ENCODE measurements at regions not wholly inside any gene's neighbourhood (a gene's known extent, or its start where the extent isn't known, plus 50 kb on each side); places are given as distances from the start of the nearest gene placed in this dataset.
"Not testable (repeated sequence)": the region's sequence is repeated elsewhere in the genome, so short reads cannot be mapped to it uniquely, and the experiment has no call there.

DNA sequence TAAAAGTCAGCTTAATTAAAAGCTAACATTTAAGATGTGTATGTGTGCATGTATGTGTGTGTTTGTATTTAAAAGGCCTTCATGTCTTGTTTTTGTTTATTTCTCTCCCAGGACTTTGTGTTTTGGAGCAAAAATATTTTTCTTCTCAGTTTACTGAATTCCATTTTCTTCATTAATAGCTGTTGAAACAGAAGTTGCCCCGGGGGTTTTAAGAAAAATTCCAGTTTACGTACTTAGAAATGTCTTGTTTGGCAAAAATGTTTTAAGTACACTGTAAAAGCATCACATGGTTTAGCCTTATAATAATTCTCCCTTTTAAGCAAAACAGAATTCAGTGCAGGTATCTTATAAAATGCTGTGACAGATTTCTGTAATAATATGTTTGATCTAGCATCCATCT is 1233.0 kb upstream of the NRXN1 start:
- TF ChIP-seq, protein P1, sequence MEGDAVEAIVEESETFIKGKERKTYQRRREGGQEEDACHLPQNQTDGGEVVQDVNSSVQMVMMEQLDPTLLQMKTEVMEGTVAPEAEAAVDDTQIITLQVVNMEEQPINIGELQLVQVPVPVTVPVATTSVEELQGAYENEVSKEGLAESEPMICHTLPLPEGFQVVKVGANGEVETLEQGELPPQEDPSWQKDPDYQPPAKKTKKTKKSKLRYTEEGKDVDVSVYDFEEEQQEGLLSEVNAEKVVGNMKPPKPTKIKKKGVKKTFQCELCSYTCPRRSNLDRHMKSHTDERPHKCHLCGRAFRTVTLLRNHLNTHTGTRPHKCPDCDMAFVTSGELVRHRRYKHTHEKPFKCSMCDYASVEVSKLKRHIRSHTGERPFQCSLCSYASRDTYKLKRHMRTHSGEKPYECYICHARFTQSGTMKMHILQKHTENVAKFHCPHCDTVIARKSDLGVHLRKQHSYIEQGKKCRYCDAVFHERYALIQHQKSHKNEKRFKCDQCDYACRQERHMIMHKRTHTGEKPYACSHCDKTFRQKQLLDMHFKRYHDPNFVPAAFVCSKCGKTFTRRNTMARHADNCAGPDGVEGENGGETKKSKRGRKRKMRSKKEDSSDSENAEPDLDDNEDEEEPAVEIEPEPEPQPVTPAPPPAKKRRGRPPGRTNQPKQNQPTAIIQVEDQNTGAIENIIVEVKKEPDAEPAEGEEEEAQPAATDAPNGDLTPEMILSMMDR (IDR thresholded peaks at IDR 0.05; ENCODE audit: borderline replicate concordance, insufficient read depth, low read depth, low read length) = no peak
- no peak overlapping the region for H3K4me3 ChIP-seq (ENCODE audit: low read depth, low read length)

DNA sequence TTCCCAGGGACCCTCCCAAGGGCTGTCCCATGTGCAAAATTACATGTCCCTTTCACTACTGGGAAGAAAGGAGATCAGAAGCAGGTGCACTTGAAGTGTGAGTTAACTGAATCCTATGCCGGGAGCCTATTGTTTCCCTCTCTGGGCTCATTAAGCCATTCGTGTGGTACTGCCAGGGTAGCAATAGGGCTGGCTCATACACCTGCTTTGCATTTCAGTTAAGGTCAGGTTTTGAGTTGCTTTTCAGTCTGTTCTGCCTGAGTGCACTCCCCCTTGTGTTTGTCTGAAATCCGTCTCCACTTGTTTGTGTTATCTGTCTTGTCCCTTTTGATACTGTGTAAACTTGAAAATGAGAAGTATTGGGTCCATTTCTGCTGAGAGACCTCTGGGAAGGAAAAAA is 1232.6 kb upstream of the NRXN1 start:
- no peak overlapping the region for H3K4me3 ChIP-seq (ENCODE audit: low read depth, low read length)
- TF ChIP-seq, protein P1 (IDR thresholded peaks at IDR 0.05; ENCODE audit: borderline replicate concordance, insufficient read depth, low read depth, low read length) = no peak

DNA sequence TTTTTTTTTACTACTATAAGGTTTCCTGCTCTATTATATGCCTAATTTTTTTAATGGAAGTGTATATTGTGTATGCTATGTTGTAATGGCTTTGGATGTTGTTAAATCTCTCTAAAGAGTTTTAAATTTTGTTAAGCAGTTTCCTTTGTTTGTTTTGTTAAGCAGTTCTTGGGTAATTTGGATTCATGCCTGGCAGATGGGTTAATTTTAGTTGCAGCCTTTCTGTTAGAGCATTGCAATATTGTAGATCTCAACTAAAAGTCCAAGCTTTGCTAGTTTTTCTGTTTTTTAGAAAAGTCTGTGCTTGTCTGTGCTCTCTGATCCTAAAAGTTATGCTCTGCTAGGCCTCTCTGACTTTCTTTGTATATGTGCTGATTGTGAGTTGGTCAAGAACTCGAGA is 1229.0 kb upstream of the NRXN1 start:
- no peak overlapping the region for H3K4me3 ChIP-seq (ENCODE audit: low read depth, low read length)
- TF ChIP-seq, protein P1 (IDR thresholded peaks at IDR 0.05; ENCODE audit: borderline replicate concordance, insufficient read depth, low read depth, low read length) = no peak

DNA sequence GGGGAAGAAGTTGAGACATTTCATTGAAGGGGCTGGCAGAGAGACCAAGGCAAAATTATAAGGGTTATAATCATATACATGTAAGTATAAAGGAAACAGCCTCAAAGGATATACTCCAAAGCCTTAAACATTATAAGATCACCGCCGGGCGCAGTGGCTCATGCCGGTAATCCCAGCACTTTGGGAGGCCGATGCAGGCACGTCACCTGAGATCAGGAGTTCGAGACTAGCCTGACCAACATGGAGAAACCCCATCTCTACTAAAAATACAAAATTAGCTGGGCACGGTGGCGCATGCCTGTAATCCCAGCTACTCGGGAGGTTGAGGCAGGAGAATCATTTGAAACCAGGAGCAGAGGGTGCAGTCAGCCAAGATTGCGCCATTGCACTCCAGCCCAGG is 1227.0 kb upstream of the NRXN1 start:
- H3K4me3 ChIP-seq (ENCODE audit: low read depth, low read length) = not testable (repeated sequence)

DNA sequence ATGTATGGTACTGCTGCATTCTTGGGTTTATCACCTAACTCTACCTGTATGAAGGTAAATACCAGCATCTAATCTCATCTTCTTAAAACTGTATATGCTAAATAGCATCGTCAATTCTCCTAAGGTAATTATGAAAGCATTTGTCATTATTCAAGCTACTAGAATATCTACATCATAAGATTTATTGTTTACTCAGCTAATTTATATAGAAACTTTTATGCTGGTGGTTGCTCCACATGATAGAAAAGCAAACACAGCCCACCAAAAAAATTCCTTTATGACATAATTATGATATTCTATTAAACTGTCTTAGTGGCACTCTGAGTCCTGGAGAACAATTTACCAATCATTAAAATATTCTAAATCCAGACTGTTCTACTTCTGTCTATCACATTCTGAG is 1226.1 kb upstream of the NRXN1 start:
- no peak overlapping the region for H3K4me3 ChIP-seq (ENCODE audit: low read depth, low read length)
- TF ChIP-seq, protein P1 (IDR thresholded peaks at IDR 0.05; ENCODE audit: borderline replicate concordance, insufficient read depth, low read depth, low read length) = no peak

DNA sequence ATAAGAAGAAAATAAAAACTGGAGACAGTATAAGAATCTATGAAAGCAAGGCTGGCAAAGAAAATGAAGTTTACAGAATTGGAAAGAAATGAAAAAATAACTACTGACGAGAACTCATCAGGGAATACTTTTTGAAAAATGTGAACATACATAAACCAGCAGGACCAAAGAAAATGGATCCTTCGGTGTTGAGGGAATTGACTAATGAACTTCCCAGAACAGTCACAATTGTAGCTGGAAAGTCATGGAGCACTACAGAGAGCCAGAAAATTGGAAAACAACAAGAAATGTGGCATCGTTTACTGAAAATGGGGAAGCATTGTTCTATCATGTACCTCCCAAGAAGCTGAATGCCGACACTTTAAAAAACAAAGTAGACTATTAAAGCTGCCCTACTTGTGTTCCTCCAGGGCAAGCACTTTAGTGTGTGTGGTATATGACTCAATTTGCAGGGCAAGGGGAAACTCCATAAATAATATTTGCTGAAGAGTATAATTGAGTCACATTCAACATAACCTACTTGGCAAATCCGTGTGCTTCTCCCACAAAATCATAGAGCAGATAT is 1221.6 kb upstream of the NRXN1 start:
- TF ChIP-seq, protein P1 (IDR thresholded peaks at IDR 0.05; ENCODE audit: borderline replicate concordance, insufficient read depth, low read depth, low read length) = no peak
- no peak overlapping the region for H3K4me3 ChIP-seq (ENCODE audit: low read depth, low read length)

DNA sequence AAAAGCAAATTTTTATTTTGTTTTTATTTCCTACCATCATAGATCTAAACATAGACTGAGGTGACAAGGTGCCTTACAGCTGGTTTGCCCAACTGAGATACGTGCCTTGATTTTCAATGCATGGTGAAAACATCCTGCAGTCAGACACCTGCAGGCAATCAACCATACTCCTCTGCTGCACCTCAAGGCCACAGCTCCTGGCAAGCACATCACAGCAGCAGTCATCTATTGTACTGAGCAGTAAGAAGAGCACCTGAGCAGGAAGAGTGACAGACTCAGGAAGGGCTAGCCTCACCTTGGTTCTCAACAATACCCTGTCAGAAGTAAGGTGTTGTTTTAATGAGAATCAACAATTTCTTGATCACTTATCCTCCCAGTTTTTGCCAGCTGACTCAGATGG is 1206.8 kb upstream of the NRXN1 start:
- TF ChIP-seq, protein P1 (IDR thresholded peaks at IDR 0.05; ENCODE audit: borderline replicate concordance, insufficient read depth, low read depth, low read length) = no peak
- no peak overlapping the region for H3K4me3 ChIP-seq (ENCODE audit: low read depth, low read length)

DNA sequence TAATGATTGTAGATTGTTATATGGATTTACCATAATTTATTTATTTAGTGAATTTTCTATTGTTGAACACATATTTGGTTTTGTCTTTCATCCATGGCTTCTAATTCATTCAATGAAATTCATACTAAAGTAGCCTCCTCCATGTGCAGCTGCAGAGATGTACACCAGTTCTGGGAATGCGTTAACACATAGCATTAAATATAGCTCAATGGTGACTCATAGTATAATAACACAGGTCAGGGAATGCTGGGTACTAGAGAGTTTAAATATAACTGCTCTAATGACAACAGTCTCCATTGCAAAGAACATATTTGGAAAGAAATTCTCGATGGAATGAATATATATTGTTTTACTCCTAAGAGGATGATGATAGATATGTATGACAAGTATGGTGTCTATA is 1190.2 kb upstream of the NRXN1 start:
- TF ChIP-seq, protein P1 (IDR thresholded peaks at IDR 0.05; ENCODE audit: borderline replicate concordance, insufficient read depth, low read depth, low read length) = no peak
- H3K4me3 ChIP-seq (ENCODE audit: low read depth, low read length) = no peak overlapping the region
